HUES64 (cell line): ENCODE measurements at regions not wholly inside any gene's neighbourhood (a gene's known extent, or its start where the extent isn't known, plus 50 kb on each side); places are given as distances from the start of the nearest gene placed in this dataset.
"Not testable (repeated sequence)": the region's sequence is repeated elsewhere in the genome, so short reads cannot be mapped to it uniquely, and the experiment has no call there.

Experiments used
- H3K27ac ChIP-seq: 2 replicates; pipeline ENCODE4 v1.7.0; 2013; ENCODE audit warnings: low read depth, low read length, inconsistent platforms
- H3K27me3 ChIP-seq: 2 replicates; pipeline ENCODE4 v1.6.1; 2013; ENCODE audit warnings: mild to moderate bottlenecking, low read length; ENCODE audit not compliant: insufficient read depth
- H3K36me3 ChIP-seq: 2 replicates; pipeline ENCODE4 v1.6.1; 2013; ENCODE audit warnings: mild to moderate bottlenecking, low read length; ENCODE audit not compliant: insufficient read depth
- H3K4me1 ChIP-seq: 2 replicates; pipeline ENCODE4 v1.6.1; 2013; ENCODE audit warnings: mild to moderate bottlenecking, low read length, moderate library complexity; ENCODE audit not compliant: insufficient read depth
- H3K4me3 ChIP-seq: 2 replicates; pipeline ENCODE4 v1.5.1; 2013; ENCODE audit warnings: mild to moderate bottlenecking, low read length, moderate library complexity
- H3K9ac ChIP-seq: 2 replicates; pipeline ENCODE4 v1.6.1; 2013; ENCODE audit warnings: mild to moderate bottlenecking, low read depth, low read length
- H3K9me3 ChIP-seq: 2 replicates; pipeline ENCODE4 v1.6.1; 2013; ENCODE audit warnings: low read depth, low read length; ENCODE audit not compliant: insufficient read depth
- WGBS: fragments of 150-250, 120-280 bp; methylation state at CpG from one replicate; pipeline ENCODE4 v1.1.7; 2013; ENCODE audit warnings: missing lambda C conversion rate; 5-methylcytosine and 5-hydroxymethylcytosine counted together

GRCh38 chr1:73491621-73492020 is 706.4 kb downstream of the LRRIQ3 start:
- 96% methylated on average over 8 of the region's 8 CpGs for WGBS
- no peaks in the 10 kb centered on the region for H3K36me3 ChIP-seq

GRCh38 chr1:73475316-73475870 is 722.6 kb downstream of the LRRIQ3 start:
- 92% methylated on average over 3 of the region's 3 CpGs for WGBS

More at GRCh38 chr1:73491621-73492020, 706.4 kb downstream of the LRRIQ3 start:
- Histone ChIP-seq H3K9me3 (no peaks in the 10 kb centered on the region), H3K4me1 (no peaks in the 10 kb centered on the region), H3K4me3 (no peak overlapping the region), H3K27ac (no peak overlapping the region), H3K9ac (no peak overlapping the region), H3K27me3 (no peaks in the 10 kb centered on the region)

GRCh38 chr1:73472810-73473209 is 725.2 kb downstream of the LRRIQ3 start:
- WGBS = 93% methylated on average over 7 of the region's 7 CpGs

More at GRCh38 chr1:73475316-73475870, 722.6 kb downstream of the LRRIQ3 start:
- H3K27me3 ChIP-seq = no peaks in the 10 kb centered on the region
- no peaks in the 10 kb centered on the region for H3K36me3 ChIP-seq
- no peak overlapping the region for H3K4me3 ChIP-seq
- H3K4me1 ChIP-seq = no peaks in the 10 kb centered on the region
- H3K9ac ChIP-seq = no peak overlapping the region
- H3K27ac ChIP-seq = no peak overlapping the region
- H3K9me3 ChIP-seq = no peaks in the 10 kb centered on the region

GRCh38 chr1:73467731-73468130 is 730.2 kb downstream of the LRRIQ3 start:
- no peak overlapping the region for H3K9ac ChIP-seq
- H3K27ac ChIP-seq = no peak overlapping the region
- H3K9me3 ChIP-seq = no peaks in the 10 kb centered on the region
- peaks cover 4% of the 10 kb centered on the region; the same call in 1 of the 2 replicates for H3K4me1 ChIP-seq
- no peaks in the 10 kb centered on the region for H3K36me3 ChIP-seq
- H3K4me3 ChIP-seq = no peak overlapping the region
- no peaks in the 10 kb centered on the region for H3K27me3 ChIP-seq

More at GRCh38 chr1:73472810-73473209, 725.2 kb downstream of the LRRIQ3 start:
- H3K9me3 ChIP-seq = no peaks in the 10 kb centered on the region
- no peaks in the 10 kb centered on the region for H3K27me3 ChIP-seq
- no peak overlapping the region for H3K27ac ChIP-seq
- no peaks in the 10 kb centered on the region for H3K4me1 ChIP-seq
- no peak overlapping the region for H3K4me3 ChIP-seq
- H3K9ac ChIP-seq = no peak overlapping the region
- no peaks in the 10 kb centered on the region for H3K36me3 ChIP-seq

- WGBS = 94% methylated on average over 2 of the region's 2 CpGs
- Histone ChIP-seq H3K27me3 (no peaks in the 10 kb centered on the region), H3K4me3 (no peak overlapping the region), H3K36me3 (no peaks in the 10 kb centered on the region), H3K9ac (no peak overlapping the region), H3K9me3 (no peaks in the 10 kb centered on the region), H3K27ac (no peak overlapping the region), H3K4me1 (peaks cover 4% of the 10 kb centered on the region; the same call in 1 of the 2 replicates)
Measured at GRCh38 chr1:73463873-73464272, 734.1 kb downstream of the LRRIQ3 start.

- no peaks in the 10 kb centered on the region for H3K4me1 ChIP-seq
- H3K9me3 ChIP-seq = no peaks in the 10 kb centered on the region
- H3K27ac ChIP-seq = no peak overlapping the region
- WGBS = 89% methylated on average over 1 of the region's 2 CpGs
- no peak overlapping the region for H3K9ac ChIP-seq
- H3K27me3 ChIP-seq = no peaks in the 10 kb centered on the region
- no peaks in the 10 kb centered on the region for H3K36me3 ChIP-seq
- no peak overlapping the region for H3K4me3 ChIP-seq
Measured at GRCh38 chr1:73452522-73452921, 745.5 kb downstream of the LRRIQ3 start.

- not testable (repeated sequence) for H3K4me1 ChIP-seq, H3K9me3 ChIP-seq, H3K36me3 ChIP-seq, H3K4me3 ChIP-seq, H3K9ac ChIP-seq, H3K27me3 ChIP-seq, H3K27ac ChIP-seq
- no CpG with 5 or more reads among the region's 2 CpGs for WGBS
Measured at GRCh38 chr1:73450668-73451067, 747.3 kb downstream of the LRRIQ3 start.

- H3K4me3 ChIP-seq = no peak overlapping the region
- H3K9me3 ChIP-seq = no peaks in the 10 kb centered on the region
- no peaks in the 10 kb centered on the region for H3K4me1 ChIP-seq
- no peaks in the 10 kb centered on the region for H3K36me3 ChIP-seq
- no peak overlapping the region for H3K9ac ChIP-seq
- 89% methylated on average over 3 of the region's 3 CpGs for WGBS
- no peaks in the 10 kb centered on the region for H3K27me3 ChIP-seq
- no peak overlapping the region for H3K27ac ChIP-seq
Measured at GRCh38 chr1:73411479-73411878, 786.5 kb downstream of the LRRIQ3 start.

GRCh38 chr1:73401666-73402065 is 796.3 kb downstream of the LRRIQ3 start:
- H3K36me3 ChIP-seq = no peaks in the 10 kb centered on the region
- WGBS = 90% methylated on average over 2 of the region's 2 CpGs
- H3K9me3 ChIP-seq = no peaks in the 10 kb centered on the region
- no peak overlapping the region for H3K9ac ChIP-seq
- no peaks in the 10 kb centered on the region for H3K27me3 ChIP-seq
- no peak overlapping the region for H3K4me3 ChIP-seq
- no peak overlapping the region for H3K27ac ChIP-seq
- no peaks in the 10 kb centered on the region for H3K4me1 ChIP-seq

- no peaks in the 10 kb centered on the region for H3K36me3 ChIP-seq
- no peak overlapping the region for H3K4me3 ChIP-seq
- no peaks in the 10 kb centered on the region for H3K9me3 ChIP-seq
- 91% methylated on average over 3 of the region's 3 CpGs for WGBS
- no peaks in the 10 kb centered on the region for H3K27me3 ChIP-seq
- no peaks in the 10 kb centered on the region for H3K4me1 ChIP-seq
- H3K9ac ChIP-seq = no peak overlapping the region
- no peak overlapping the region for H3K27ac ChIP-seq
Measured at GRCh38 chr1:73382966-73383365, 815.0 kb downstream of the LRRIQ3 start.

- Histone ChIP-seq H3K9me3 (no peaks in the 10 kb centered on the region), H3K4me3 (no peak overlapping the region), H3K9ac (no peak overlapping the region), H3K36me3 (no peaks in the 10 kb centered on the region), H3K4me1 (no peaks in the 10 kb centered on the region), H3K27ac (no peak overlapping the region), H3K27me3 (no peaks in the 10 kb centered on the region)
- WGBS = 96% methylated on average over 5 of the region's 5 CpGs
Measured at GRCh38 chr1:73366734-73367413, 831.1 kb downstream of the LRRIQ3 start.
